Superior temporal gyrus (tissue), 1 donor: ENCODE measurements at regions not wholly inside any gene's neighbourhood (a gene's known extent, or its start where the extent isn't known, plus 50 kb on each side); places are given as distances from the start of the nearest gene placed in this dataset.

Experiments
- DNase-seq: peaks from one replicate; pipeline ENCODE4 v3.0.0-alpha.2; 2016; ENCODE audit errors: extremely low spot score

- no peak for DNase-seq
Measured at GRCh38 chr12:114302606-114303315, 103.2 kb downstream of the TBX5 start.

- no peak for DNase-seq
Measured at GRCh38 chr12:114302117-114302516, 103.8 kb downstream of the TBX5 start.

GRCh38 chr12:114294303-114294685, 111.7 kb downstream of the TBX5 start:
- DNase-seq = no peak

- DNase-seq = no peak
Measured at GRCh38 chr12:114293571-114294302, 112.2 kb downstream of the TBX5 start.

GRCh38 chr12:114293073-114293472, 112.9 kb downstream of the TBX5 start:
- no peak for DNase-seq

- DNase-seq = no peak
Measured at GRCh38 chr12:114291389-114292060, 114.4 kb downstream of the TBX5 start.

GRCh38 chr12:114287821-114288525, 118.0 kb downstream of the TBX5 start:
- DNase-seq = no peak

GRCh38 chr12:114286145-114286544, 119.8 kb downstream of the TBX5 start:
- DNase-seq = no peak

- no peak for DNase-seq
Measured at GRCh38 chr12:114285554-114285953, 120.4 kb downstream of the TBX5 start.

- no peak for DNase-seq
Measured at GRCh38 chr12:114284041-114284440, 121.9 kb downstream of the TBX5 start.

GRCh38 chr12:114275932-114276785, 129.8 kb downstream of the TBX5 start:
- no peak for DNase-seq

- DNase-seq = no peak
Measured at GRCh38 chr12:114275086-114275485, 130.9 kb downstream of the TBX5 start.

- DNase-seq = no peak
Measured at GRCh38 chr12:114274131-114274530, 131.8 kb downstream of the TBX5 start.

GRCh38 chr12:114272605-114273004, 133.3 kb downstream of the TBX5 start:
- DNase-seq = no peak

GRCh38 chr12:114272071-114272470, 133.9 kb downstream of the TBX5 start:
- no peak for DNase-seq

GRCh38 chr12:114269153-114269552, 136.8 kb downstream of the TBX5 start:
- DNase-seq = no peak

GRCh38 chr12:114266536-114266935, 139.4 kb downstream of the TBX5 start:
- no peak for DNase-seq

- no peak for DNase-seq
Measured at GRCh38 chr12:114265036-114265435, 140.9 kb downstream of the TBX5 start.

GRCh38 chr12:114263056-114263805, 142.7 kb downstream of the TBX5 start:
- no peak for DNase-seq

- DNase-seq = no peak
Measured at GRCh38 chr12:114257687-114258086, 148.3 kb downstream of the TBX5 start.

GRCh38 chr12:114254998-114255397, 150.9 kb downstream of the TBX5 start:
- DNase-seq = no peak
